ENCODE measurements at regions not wholly inside any gene's neighbourhood (a gene's known extent, or its start where the extent isn't known, plus 50 kb on each side); places are given as distances from the start of the nearest gene placed in this dataset.
"Not testable (repeated sequence)": the region's sequence is repeated elsewhere in the genome, so short reads cannot be mapped to it uniquely, and the experiment has no call there.

DNA sequence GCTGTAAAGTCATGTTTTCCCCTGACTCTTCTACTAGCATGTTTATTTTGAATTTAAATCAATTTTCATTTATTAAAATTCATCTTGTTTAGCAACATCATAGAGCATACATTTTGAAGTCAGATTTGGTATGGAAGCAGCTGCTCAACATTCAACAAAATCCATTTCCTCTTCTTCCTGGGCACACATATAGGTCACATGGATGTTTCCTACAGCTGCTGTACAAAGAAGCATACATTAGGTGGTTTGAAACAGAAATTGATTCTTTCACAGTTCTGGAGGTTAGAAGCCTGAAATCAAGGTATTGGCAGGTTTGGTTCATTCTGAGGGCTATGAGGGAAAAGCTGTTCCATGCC lies 495.2 kb downstream of the RFPL4B start:
- no peak for DNase-seq (ENCODE audit: low read depth in 1 of 2, low spot score in 1 of 2)
- no peak for TF ChIP-seq JUND (IDR thresholded peaks at IDR 0.05; ENCODE audit: low read depth)
- in situ Hi-C loops (cut with HindIII; ENCODE audit: low pct_unique_long_range_greater_than_20kb, low sequenced_read_pairs): no loop called here

DNA sequence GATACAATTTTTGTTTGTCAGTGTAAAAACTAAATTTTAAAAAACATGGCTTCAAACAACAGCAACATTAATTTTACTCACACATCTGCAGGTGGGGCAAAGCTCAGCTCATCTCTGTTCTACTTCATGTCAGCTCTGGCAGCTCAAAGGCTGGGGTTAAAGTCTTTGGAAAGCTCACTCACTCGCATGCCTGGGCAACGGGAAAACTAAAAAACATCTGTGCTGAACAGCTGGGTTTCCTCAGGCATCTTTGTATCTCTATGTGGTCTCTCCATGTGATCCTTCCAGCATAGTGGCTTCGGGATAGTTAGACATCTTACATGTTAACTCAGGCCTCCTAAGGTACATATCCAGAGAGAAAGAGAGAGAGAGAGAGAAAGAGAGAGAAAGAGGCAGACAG lies 499.6 kb downstream of the RFPL4B start:
- no peak for TF ChIP-seq JUND (IDR thresholded peaks at IDR 0.05; ENCODE audit: low read depth)
- DNase-seq (ENCODE audit: low read depth in 1 of 2, low spot score in 1 of 2): no peak
- in situ Hi-C loops (cut with HindIII; ENCODE audit: low pct_unique_long_range_greater_than_20kb, low sequenced_read_pairs): no loop called here

DNA sequence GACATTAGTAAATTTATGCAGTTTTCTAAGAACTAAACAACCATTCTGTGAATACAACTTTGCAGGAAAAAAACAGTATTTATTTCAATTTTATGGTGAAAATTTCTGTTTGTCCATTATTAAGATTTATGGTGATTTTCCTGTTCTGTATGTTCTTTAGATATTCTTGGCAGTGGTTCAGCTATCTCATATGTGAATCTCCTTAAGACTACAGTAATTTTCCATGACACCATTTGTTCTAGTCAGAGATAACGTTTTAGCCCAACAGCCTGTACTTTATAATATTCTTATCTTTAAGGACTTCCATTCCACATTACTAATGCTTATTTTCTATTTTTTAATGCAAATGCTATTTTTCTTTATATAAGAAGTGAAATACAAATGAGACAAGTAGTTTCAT lies 504.0 kb downstream of the RFPL4B start:
- in situ Hi-C loops (cut with HindIII; ENCODE audit: low pct_unique_long_range_greater_than_20kb, low sequenced_read_pairs): no loop called here
- TF ChIP-seq JUND (IDR thresholded peaks at IDR 0.05; ENCODE audit: low read depth): no peak
- no peak for DNase-seq (ENCODE audit: low read depth in 1 of 2, low spot score in 1 of 2)

DNA sequence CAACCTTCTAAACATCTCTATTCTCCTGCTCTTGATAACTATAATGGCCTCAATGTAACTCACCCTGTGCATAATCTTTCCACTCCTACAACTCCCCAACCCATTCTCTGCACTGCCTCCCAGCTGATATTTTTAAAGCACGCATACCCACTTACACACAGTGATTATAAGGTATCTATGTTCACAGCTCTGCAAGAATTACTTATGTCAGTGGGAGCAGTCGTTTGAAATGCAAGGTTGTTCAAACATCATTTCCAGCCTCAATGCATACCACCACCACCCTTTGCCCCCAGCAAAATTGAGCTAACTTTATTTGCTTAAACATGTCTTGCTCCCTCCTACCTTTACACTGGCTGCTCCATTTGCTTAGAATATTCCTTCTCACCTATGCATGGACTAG lies 506.0 kb downstream of the RFPL4B start:
- no peak for TF ChIP-seq JUND (IDR thresholded peaks at IDR 0.05; ENCODE audit: low read depth)
- no peak for DNase-seq (ENCODE audit: low read depth in 1 of 2, low spot score in 1 of 2)
- in situ Hi-C loops (cut with HindIII; ENCODE audit: low pct_unique_long_range_greater_than_20kb, low sequenced_read_pairs): no loop called here

DNA sequence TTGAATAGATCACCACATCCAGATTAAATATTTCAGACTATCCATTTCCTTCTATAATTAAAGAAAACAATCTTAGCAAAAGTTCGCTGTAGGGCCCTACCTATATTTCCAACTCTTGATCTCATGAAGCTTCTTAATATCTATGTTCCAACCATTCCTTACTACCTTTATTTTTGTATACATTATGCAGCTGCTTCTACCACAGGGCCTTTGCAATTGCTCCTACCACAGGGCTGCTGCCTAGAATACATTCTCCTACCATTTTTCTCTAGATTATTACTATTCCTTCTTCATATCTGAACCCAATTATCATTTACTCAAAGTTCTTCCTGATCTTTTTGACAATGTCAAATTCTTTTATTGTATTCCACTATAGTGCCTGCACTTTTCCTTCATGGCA lies 516.6 kb downstream of the RFPL4B start:
- in situ Hi-C loops (cut with HindIII; ENCODE audit: low pct_unique_long_range_greater_than_20kb, low sequenced_read_pairs): no loop called here
- TF ChIP-seq JUND (IDR thresholded peaks at IDR 0.05; ENCODE audit: low read depth): no peak
- no peak for DNase-seq (ENCODE audit: low read depth in 1 of 2, low spot score in 1 of 2)

DNA sequence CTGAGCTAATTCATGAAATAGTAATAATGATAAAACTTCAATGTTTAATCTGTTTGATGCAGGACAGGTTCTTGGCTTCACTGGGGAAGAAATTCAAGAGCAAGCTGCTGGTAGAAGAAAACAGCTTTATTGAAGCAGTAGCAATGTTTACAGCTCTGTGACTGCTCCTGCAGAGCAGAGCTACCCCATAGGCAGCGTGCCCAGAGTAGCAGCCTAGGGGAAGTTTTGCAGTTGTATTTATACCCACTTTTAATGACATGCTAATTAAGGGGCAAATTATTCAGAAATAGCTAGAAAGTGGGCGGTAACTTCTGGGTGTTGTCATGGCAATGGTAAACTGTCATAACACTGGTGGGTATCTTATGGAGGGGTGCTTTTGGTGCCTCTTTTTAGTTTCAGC lies 518.0 kb downstream of the RFPL4B start:
- DNase-seq (ENCODE audit: low read depth in 1 of 2, low spot score in 1 of 2): no peak
- TF ChIP-seq JUND (IDR thresholded peaks at IDR 0.05; ENCODE audit: low read depth): no peak
- in situ Hi-C loops (cut with HindIII; ENCODE audit: low pct_unique_long_range_greater_than_20kb, low sequenced_read_pairs): no loop called here

DNA sequence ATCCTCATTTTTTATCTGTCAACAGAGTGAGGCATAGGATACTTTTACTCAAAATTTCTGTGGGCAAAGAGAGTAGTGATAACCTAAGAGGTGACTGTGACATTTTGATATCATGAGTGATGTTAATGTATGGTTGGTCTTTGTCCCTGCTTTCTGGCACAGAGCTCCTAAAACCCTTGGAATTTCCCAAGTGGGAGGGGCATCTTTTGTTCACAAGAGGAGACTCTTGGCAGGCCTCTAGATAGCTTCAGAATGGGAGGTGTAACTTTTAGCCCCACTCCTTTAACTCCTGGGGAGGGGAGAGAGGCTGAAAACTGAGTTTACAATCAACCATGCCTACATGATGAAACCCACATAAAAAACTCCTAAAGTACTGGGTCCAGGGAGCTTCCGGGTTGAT lies 527.8 kb downstream of the RFPL4B start:
- in situ Hi-C loops (cut with HindIII; ENCODE audit: low pct_unique_long_range_greater_than_20kb, low sequenced_read_pairs): no loop called here
- TF ChIP-seq JUND (IDR thresholded peaks at IDR 0.05; ENCODE audit: low read depth): no peak

DNA sequence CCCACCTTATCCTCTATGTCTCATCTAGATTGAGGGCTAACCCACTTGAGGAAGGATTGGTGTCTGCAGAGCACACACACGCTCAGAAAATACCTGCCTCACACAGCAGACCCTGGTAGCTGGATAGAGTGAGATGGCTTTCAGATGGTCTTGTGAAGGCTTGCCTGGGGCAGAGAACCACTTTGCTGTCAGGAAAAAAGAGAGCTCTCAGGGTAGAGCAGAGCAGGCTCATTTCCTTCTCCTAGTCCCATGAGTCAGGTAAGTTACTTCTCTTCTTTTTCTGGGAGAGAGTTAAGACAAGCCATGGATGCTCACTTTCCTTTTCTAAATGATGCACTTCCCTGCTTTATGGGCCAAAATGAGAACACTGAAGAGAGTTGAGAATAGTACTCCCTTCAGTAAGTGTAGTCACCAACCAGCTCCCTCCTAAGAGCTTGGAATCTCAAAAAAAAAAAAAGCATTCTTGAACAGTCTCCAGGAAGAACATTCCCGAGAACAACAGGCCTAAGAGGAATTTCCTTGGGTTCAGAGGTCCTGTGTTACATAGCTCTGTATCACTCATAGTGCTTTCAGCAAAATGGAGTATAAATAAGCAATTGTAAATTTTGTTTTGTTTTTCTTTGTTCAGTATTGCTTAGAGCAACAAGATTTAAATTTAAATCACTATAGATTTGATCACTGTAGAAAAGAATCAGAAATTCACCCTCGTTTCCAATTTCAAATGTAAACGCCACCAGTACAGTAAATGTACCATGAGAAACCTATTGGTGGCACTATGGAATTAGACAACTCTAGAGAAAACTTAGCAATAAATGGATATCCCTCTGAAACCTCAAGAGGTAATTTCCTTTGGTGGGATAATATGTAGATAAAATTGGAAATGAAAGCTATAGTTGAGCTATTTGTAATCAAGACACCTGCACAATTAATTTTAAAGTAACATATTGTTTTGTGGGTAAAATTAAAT lies 530.3 kb downstream of the RFPL4B start:
- in situ Hi-C loops (cut with HindIII; ENCODE audit: low pct_unique_long_range_greater_than_20kb, low sequenced_read_pairs): no loop called here
- DNase-seq (ENCODE audit: low read depth in 1 of 2, low spot score in 1 of 2): peak; percentile 11 to 37
- TF ChIP-seq JUND (IDR thresholded peaks at IDR 0.05; ENCODE audit: low read depth): no peak

More for the DNA sequence above, 527.8 kb downstream of the RFPL4B start:
- DNase-seq (ENCODE audit: low read depth in 1 of 2, low spot score in 1 of 2): no peak

DNA sequence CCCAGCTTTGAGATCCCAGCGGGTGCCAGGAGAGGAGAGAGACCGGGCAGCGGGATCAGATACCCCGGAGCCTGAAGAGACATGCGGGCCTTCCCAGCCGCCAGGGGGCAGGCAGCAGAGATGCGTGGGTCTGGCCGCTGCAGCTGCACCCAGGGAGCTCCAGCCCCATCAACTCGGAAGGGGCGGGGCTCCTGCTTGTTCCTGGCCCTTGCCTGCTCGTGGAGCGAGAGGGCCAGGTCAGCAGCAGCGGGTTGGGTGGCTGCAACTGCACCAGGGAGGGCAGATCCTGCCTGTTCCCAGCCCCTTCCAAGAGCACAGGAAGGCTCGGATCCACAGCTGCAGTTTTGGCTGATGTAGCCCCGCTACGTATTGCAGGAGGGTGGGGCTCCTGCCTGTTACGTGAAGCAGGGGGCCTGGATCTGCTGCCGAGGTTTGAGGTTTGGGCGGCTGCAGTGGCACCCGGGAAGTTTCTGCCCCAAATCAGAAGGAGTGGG lies 532.8 kb downstream of the RFPL4B start:
- no peak for TF ChIP-seq JUND (IDR thresholded peaks at IDR 0.05; ENCODE audit: low read depth)
- DNase-seq (ENCODE audit: low read depth in 1 of 2, low spot score in 1 of 2): no peak
- in situ Hi-C loops (cut with HindIII; ENCODE audit: low pct_unique_long_range_greater_than_20kb, low sequenced_read_pairs): no loop called here

DNA sequence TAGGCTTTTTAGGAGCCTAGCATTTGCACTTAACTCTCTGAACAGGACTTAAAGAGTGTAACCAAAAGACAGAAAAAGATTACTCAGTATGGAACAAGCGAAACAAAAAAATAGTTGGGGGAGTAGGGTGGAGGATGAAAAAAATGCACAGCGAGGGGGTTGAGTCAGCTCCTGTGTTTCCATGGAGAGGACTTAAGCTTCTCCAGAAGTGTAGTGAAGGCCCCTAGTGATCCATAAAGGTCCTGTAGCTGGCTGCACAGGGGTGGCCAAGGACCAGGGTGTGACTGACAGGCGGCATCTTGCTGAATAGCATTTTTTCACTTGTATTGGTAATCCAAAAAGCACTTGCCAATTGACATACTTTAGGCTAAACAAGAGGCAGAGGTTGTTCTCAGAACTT lies 533.9 kb downstream of the RFPL4B start:
- in situ Hi-C loops (cut with HindIII; ENCODE audit: low pct_unique_long_range_greater_than_20kb, low sequenced_read_pairs): no loop called here
- no peak for TF ChIP-seq JUND (IDR thresholded peaks at IDR 0.05; ENCODE audit: low read depth)
- DNase-seq (ENCODE audit: low read depth in 1 of 2, low spot score in 1 of 2): no peak

DNA sequence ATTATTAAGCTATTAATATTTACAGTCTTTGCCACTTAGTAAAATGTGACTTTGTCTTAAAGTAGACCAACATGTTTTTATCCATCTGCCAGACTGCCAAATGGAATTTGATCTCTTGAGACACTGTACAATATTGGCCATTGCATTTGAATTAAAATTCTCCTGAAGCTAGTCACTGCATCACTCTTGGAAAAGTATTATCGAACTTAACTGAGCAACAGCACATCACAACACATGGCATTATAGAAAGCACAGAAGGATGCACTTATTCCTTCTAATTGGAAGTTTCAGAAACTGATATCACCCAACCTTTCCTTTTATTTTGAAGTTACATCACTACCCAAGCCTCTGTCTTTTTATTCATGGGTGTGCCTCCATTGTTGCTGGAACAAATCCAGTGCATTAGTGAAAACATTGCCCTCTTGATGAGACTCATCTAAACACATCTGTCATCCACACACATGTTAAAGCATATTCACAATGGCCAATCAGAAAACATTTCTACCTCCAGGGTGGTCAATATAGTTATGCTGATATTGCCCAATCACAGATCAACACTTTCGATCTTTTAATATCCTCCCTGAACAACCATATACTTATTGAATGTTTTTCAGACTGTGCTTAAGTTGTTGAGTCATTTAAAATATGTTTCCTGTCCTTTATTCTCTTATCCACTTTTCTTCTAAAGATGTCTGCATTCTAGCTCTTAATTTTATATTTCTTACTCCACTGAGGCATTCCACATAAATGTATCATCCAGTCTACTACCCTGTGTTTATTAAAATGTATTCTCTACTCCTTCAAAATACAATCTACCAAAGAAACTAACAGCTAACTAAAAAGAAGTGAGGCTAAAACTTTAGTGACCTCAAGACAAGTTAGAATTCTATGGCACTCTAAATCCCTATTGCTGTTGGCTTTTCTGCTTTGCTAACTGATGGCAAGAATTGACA lies 535.0 kb downstream of the RFPL4B start:
- TF ChIP-seq JUND (IDR thresholded peaks at IDR 0.05; ENCODE audit: low read depth): no peak
- in situ Hi-C loops (cut with HindIII; ENCODE audit: low pct_unique_long_range_greater_than_20kb, low sequenced_read_pairs): no loop called here
- DNase-seq (ENCODE audit: low read depth in 1 of 2, low spot score in 1 of 2): no peak

DNA sequence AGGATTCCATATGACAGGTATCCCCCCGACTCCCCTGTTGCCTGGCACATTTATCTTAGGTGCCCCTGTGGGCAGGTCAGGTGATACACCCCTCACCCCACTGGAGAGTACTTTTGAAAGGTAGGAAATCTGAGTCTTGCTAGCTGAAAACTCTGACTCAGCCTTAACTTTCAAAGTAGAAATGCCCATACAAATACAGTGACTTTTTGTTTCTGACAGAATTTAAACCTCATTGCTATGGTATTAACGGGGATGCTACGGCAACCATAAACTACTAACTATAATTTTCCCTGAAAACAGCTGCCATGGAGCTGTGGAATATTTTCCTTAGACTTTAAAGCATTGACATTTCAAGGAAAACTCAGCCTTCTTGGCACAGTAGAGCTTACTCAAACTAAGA lies 536.0 kb downstream of the RFPL4B start:
- in situ Hi-C loops (cut with HindIII; ENCODE audit: low pct_unique_long_range_greater_than_20kb, low sequenced_read_pairs): no loop called here
- no peak for DNase-seq (ENCODE audit: low read depth in 1 of 2, low spot score in 1 of 2)
- no peak for TF ChIP-seq JUND (IDR thresholded peaks at IDR 0.05; ENCODE audit: low read depth)

DNA sequence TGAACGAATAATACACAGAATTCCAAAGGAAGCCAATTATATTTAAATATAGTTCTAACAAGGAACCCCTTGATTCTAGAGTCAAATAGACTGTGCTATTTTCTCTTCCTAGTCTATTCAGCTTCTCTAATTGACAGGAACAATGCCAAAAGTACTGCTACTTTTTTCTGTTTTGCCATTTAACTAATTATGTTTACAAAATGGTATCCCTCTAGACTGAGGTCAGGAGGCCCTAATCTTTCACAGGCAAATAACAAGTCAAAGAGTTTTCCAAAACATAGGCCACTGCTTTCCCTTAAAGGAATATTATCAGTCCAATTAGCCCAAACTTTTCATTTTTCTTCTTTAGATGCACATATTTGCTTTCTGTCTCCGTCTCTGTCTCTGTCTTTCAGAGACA lies 539.3 kb downstream of the RFPL4B start:
- no peak for DNase-seq (ENCODE audit: low read depth in 1 of 2, low spot score in 1 of 2)

DNA sequence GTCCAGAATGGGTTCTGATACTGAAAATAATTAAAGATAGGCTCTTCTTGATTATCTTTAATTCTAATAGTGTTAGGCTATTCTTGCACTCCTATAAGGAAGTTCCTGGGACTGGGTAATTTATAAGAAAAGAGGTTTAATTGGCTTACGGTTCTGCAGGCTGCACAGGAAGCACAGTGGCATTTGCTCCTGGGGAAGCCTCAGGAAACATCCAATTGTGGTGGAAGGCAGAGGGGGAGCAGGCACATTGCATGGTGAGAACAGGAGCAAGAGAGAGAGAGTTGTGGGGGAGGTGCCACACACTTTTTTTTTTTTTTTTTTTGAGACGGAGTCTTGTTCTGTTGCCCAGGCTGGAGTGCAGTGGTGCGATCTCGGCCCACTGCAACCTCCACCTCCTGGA lies 540.3 kb downstream of the RFPL4B start:
- DNase-seq (ENCODE audit: low read depth in 1 of 2, low spot score in 1 of 2); in situ Hi-C loops (cut with HindIII; ENCODE audit: low pct_unique_long_range_greater_than_20kb, low sequenced_read_pairs): not testable (repeated sequence)

More for the DNA sequence above, 539.3 kb downstream of the RFPL4B start:
- no peak for TF ChIP-seq JUND (IDR thresholded peaks at IDR 0.05; ENCODE audit: low read depth)
- in situ Hi-C loops (cut with HindIII; ENCODE audit: low pct_unique_long_range_greater_than_20kb, low sequenced_read_pairs): no loop called here
